ENCODE measurements at regions not wholly inside any gene's neighbourhood (a gene's known extent, or its start where the extent isn't known, plus 50 kb on each side); places are given as distances from the start of the nearest gene placed in this dataset.

- TF ChIP-seq SIN3A (IDR thresholded peaks at IDR 0.05; ENCODE audit: borderline replicate concordance, insufficient read depth, low read length), result no peak
- TF ChIP-seq TAF1 (IDR thresholded peaks at IDR 0.05; ENCODE audit: borderline replicate concordance, insufficient read depth, low read length), result no peak
- TF ChIP-seq FOXP2 (optimal IDR thresholded peaks at IDR 0.05; ENCODE audit: borderline replicate concordance, extremely low read depth, extremely low read length, insufficient read depth), result no peak
- no peak for TF ChIP-seq REST (IDR thresholded peaks at IDR 0.05; ENCODE audit: insufficient read depth in 1 of 2, low read depth in 2 of 2, low read length in 2 of 2)
These were observed 125.3 kb upstream of the EXOC2 start for GRCh38 chr6:818196-818595.

- TF ChIP-seq FOXP2 (optimal IDR thresholded peaks at IDR 0.05; ENCODE audit: borderline replicate concordance, extremely low read depth, extremely low read length, insufficient read depth), result no peak
- TF ChIP-seq REST (IDR thresholded peaks at IDR 0.05; ENCODE audit: insufficient read depth in 1 of 2, low read depth in 2 of 2, low read length in 2 of 2), result no peak
- TF ChIP-seq SIN3A (IDR thresholded peaks at IDR 0.05; ENCODE audit: borderline replicate concordance, insufficient read depth, low read length), result no peak
- TF ChIP-seq TAF1 (IDR thresholded peaks at IDR 0.05; ENCODE audit: borderline replicate concordance, insufficient read depth, low read length), result no peak
- TF ChIP-seq POLR2AphosphoS5 (IDR thresholded peaks at IDR 0.05; ENCODE audit: low read depth, low read length), result no peak
These were observed 123.7 kb upstream of the EXOC2 start for GRCh38 chr6:816510-817084.

GRCh38 chr6:815348-815738 is 122.4 kb upstream of the EXOC2 start:
- TF ChIP-seq SIN3A (IDR thresholded peaks at IDR 0.05; ENCODE audit: borderline replicate concordance, insufficient read depth, low read length), result no peak
- no peak for TF ChIP-seq FOXP2 (optimal IDR thresholded peaks at IDR 0.05; ENCODE audit: borderline replicate concordance, extremely low read depth, extremely low read length, insufficient read depth)
- TF ChIP-seq REST (IDR thresholded peaks at IDR 0.05; ENCODE audit: insufficient read depth in 1 of 2, low read depth in 2 of 2, low read length in 2 of 2), result no peak
- TF ChIP-seq POLR2AphosphoS5 (IDR thresholded peaks at IDR 0.05; ENCODE audit: low read depth, low read length), result no peak
- no peak for TF ChIP-seq TAF1 (IDR thresholded peaks at IDR 0.05; ENCODE audit: borderline replicate concordance, insufficient read depth, low read length)

GRCh38 chr6:814378-815347 is 121.7 kb upstream of the EXOC2 start:
- TF ChIP-seq SIN3A (IDR thresholded peaks at IDR 0.05; ENCODE audit: borderline replicate concordance, insufficient read depth, low read length) (no peak), POLR2AphosphoS5 (IDR thresholded peaks at IDR 0.05; ENCODE audit: low read depth, low read length) (no peak), TAF1 (IDR thresholded peaks at IDR 0.05; ENCODE audit: borderline replicate concordance, insufficient read depth, low read length) (no peak), REST (IDR thresholded peaks at IDR 0.05; ENCODE audit: insufficient read depth in 1 of 2, low read depth in 2 of 2, low read length in 2 of 2) (no peak), FOXP2 (optimal IDR thresholded peaks at IDR 0.05; ENCODE audit: borderline replicate concordance, extremely low read depth, extremely low read length, insufficient read depth) (no peak)
